ENCODE measurements at regions not wholly inside any gene's neighbourhood (a gene's known extent, or its start where the extent isn't known, plus 50 kb on each side); places are given as distances from the start of the nearest gene placed in this dataset.

DNA sequence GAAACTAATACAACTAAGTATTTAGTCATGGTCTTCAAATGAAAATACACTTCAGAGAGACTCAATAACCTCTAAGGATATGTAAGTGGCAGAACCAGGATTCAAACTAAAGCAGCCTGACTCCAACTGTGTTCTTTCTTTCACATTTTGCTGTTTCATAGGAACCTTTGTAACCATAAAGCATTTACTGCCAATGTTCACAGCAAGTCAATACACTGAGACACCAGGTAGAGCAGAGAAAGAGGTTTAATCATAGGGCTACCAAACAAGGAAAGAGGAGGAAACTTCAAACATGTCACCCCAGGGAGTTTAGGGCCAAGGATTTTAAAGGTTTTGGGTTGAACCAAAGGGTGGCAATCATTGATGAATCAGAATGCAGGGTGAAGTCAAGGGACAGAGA lies 263.1 kb upstream of the PTGER4 start:
- Histone ChIP-seq H3K27ac (ENCODE audit: low read depth, low read length) (no peak overlapping the region), H3K9me3 (ENCODE audit: control insufficient read depth in 1 of 2, low read length in 2 of 2) (no peaks in the 10 kb centered on the region), H3K4me1 (ENCODE audit: insufficient read depth, low read length) (peaks cover 6% of the 10 kb centered on the region), H3K36me3 (ENCODE audit: insufficient read depth, low read length) (no peaks in the 10 kb centered on the region), H3K4me3 (ENCODE audit: low read length in 2 of 2) (no peak overlapping the region), H3K27me3 (ENCODE audit: insufficient read depth, low read length) (no peaks in the 10 kb centered on the region)
- DNase-seq: no peak
- no peaks in the 10 kb centered on the region for H3K27me3 Mint-ChIP-seq
- H3K4me3 Mint-ChIP-seq: no peak overlapping the region
- ChIA-PET POLR2A (ENCODE audit: partially characterized antibody) (no interaction called here), CTCF (ENCODE audit: partially characterized antibody) (no interaction called here)
- intact Hi-C loops (cut with micrococcal nuclease): no loop called here
- peaks cover 2 to 15% (median 6%) of the 10 kb centered on the region in 8 donors for H3K9me3 Mint-ChIP-seq
- H3K36me3 Mint-ChIP-seq: no peaks in the 10 kb centered on the region
- peak overlapping the region in 3 of 7 donors; percentile 69 to 78 (median 74) for H3K27ac Mint-ChIP-seq
- peaks cover 3 to 9% (median 4%) of the 10 kb centered on the region in 4 donors for H3K4me1 Mint-ChIP-seq

DNA sequence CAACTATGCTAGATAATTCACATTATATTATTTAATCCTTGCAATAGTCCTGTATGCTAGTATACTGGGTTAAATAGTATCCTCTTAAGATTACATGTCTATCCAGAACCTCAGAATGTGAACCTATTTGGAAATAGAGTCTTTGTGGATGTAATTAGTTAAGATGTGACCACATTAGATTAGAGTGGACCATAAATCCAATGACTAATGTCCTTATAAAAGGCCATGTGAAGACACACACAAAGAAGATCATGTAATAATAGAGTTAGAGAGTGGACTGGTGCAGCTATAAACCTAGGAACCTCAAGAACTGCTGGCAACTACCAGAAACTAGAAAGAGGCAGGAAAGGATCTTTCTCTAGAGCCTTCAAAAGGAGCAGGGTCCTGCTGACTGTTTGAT lies 263.6 kb upstream of the PTGER4 start:
- H3K27ac ChIP-seq (ENCODE audit: low read depth, low read length): no peak overlapping the region
- DNase-seq: no peak
- H3K4me3 ChIP-seq (ENCODE audit: low read length in 2 of 2): no peak overlapping the region
- H3K36me3 ChIP-seq (ENCODE audit: insufficient read depth, low read length): no peaks in the 10 kb centered on the region
- ChIA-PET POLR2A (ENCODE audit: partially characterized antibody) (interaction anchor here (1.0 to 1.2 kb wide), 2 partner anchors 9 to 21 kb away, joined by 3 read pairs; no protein-coding TSS in a partner anchor), CTCF (ENCODE audit: partially characterized antibody) (interaction anchor here (1.3 kb wide), 1 partner anchor 21 kb away, joined by 3 read pairs; no protein-coding TSS in a partner anchor)
- Mint-ChIP-seq H3K9me3 (peaks cover 3 to 14% (median 5%) of the 10 kb centered on the region in 8 donors), H3K27me3 (no peaks in the 10 kb centered on the region), H3K4me1 (peaks cover 7 to 14% (median 9%) of the 10 kb centered on the region in 4 donors), H3K36me3 (no peaks in the 10 kb centered on the region), H3K27ac (peak overlapping the region in 3 of 7 donors; percentile 48 to 74 (median 66)), H3K4me3 (no peak overlapping the region)
- intact Hi-C loops (cut with micrococcal nuclease): no loop called here
- no peaks in the 10 kb centered on the region for H3K27me3 ChIP-seq (ENCODE audit: insufficient read depth, low read length)
- H3K9me3 ChIP-seq (ENCODE audit: control insufficient read depth in 1 of 2, low read length in 2 of 2): no peaks in the 10 kb centered on the region
- peaks cover 11% of the 10 kb centered on the region for H3K4me1 ChIP-seq (ENCODE audit: insufficient read depth, low read length)

DNA sequence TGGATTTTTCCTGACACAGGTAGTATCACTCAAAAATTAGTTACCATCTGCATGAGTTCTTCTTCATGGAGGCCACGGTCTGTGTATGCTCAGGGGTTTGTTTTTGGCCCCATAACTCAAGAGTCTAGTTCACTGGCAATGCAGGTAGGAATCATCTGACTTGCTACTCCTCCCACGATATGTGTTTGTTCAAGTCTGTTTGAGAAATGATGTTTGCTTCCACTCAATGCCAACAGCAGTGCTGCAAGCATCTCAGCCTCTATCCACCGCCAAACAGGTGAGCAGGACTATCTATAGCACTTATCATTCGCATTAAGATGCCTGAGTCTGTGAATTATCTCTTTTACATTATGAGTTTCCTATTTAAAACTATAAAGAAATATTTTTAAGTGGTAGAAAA lies 264.8 kb upstream of the PTGER4 start:
- no peaks in the 10 kb centered on the region for H3K27me3 Mint-ChIP-seq

DNA sequence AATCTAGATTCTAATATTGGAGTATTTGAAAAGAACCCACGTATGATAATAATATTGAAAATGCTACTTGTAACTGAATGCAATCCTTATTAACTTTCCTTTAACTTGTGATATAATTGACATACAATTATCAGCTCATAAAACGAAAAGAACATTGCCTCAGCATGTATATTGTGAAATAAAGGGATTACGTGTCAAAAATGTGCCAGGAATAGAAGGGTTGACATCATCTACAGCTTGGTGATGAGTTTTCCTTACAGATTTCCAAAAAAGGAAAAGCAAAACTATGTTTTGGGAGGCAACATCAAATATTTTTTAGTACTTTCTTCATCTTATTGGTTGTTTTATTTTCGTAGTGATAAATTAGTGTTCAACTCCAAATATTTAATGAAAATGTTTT lies 266.0 kb upstream of the PTGER4 start:
- Histone ChIP-seq H3K36me3 (ENCODE audit: insufficient read depth, low read length) (no peaks in the 10 kb centered on the region), H3K27me3 (ENCODE audit: insufficient read depth, low read length) (no peaks in the 10 kb centered on the region), H3K27ac (ENCODE audit: low read depth, low read length) (no peak overlapping the region), H3K4me1 (ENCODE audit: insufficient read depth, low read length) (peaks cover 32% of the 10 kb centered on the region), H3K4me3 (ENCODE audit: low read length in 2 of 2) (no peak overlapping the region), H3K9me3 (ENCODE audit: control insufficient read depth in 1 of 2, low read length in 2 of 2) (no peaks in the 10 kb centered on the region)
- Mint-ChIP-seq H3K4me3 (no peak overlapping the region), H3K27ac (peak overlapping the region in 1 of 7 donors; percentile 37), H3K27me3 (no peaks in the 10 kb centered on the region), H3K36me3 (no peaks in the 10 kb centered on the region), H3K4me1 (peaks cover 22 to 38% (median 28%) of the 10 kb centered on the region in 4 donors), H3K9me3 (peaks cover 0 to 12% (median 4%) of the 10 kb centered on the region in 8 donors)
- no peak for DNase-seq
- intact Hi-C loops (cut with micrococcal nuclease): no loop called here
- POLR2A ChIA-PET (ENCODE audit: partially characterized antibody): interaction anchor here (4.5 to 13.0 kb wide), 2 partner anchors 16 to 23 kb away, joined by 43 to 169 read pairs; no protein-coding TSS in a partner anchor
- CTCF ChIA-PET (ENCODE audit: partially characterized antibody): no interaction called here

More for the DNA sequence above, 264.8 kb upstream of the PTGER4 start:
- peaks cover 20% of the 10 kb centered on the region for H3K4me1 ChIP-seq (ENCODE audit: insufficient read depth, low read length)
- peaks cover 16 to 26% (median 19%) of the 10 kb centered on the region in 4 donors for H3K4me1 Mint-ChIP-seq
- no peaks in the 10 kb centered on the region for H3K36me3 ChIP-seq (ENCODE audit: insufficient read depth, low read length)
- POLR2A ChIA-PET (ENCODE audit: partially characterized antibody): interaction anchor here (1.2 kb wide), 1 partner anchor 22 kb away, joined by 3 read pairs; no protein-coding TSS in a partner anchor
- CTCF ChIA-PET (ENCODE audit: partially characterized antibody): interaction anchor here (1.3 kb wide), 1 partner anchor 22 kb away, joined by 3 read pairs; no protein-coding TSS in a partner anchor
- no peak overlapping the region for H3K27ac Mint-ChIP-seq
- no peaks in the 10 kb centered on the region for H3K36me3 Mint-ChIP-seq
- intact Hi-C loops (cut with micrococcal nuclease): no loop called here
- DNase-seq: no peak
- H3K27me3 ChIP-seq (ENCODE audit: insufficient read depth, low read length): no peaks in the 10 kb centered on the region
- H3K9me3 Mint-ChIP-seq: peaks cover 2 to 14% (median 4%) of the 10 kb centered on the region in 8 donors
- no peak overlapping the region for H3K27ac ChIP-seq (ENCODE audit: low read depth, low read length)
- H3K4me3 ChIP-seq (ENCODE audit: low read length in 2 of 2): no peak overlapping the region
- H3K9me3 ChIP-seq (ENCODE audit: control insufficient read depth in 1 of 2, low read length in 2 of 2): no peaks in the 10 kb centered on the region
- H3K4me3 Mint-ChIP-seq: no peak overlapping the region

DNA sequence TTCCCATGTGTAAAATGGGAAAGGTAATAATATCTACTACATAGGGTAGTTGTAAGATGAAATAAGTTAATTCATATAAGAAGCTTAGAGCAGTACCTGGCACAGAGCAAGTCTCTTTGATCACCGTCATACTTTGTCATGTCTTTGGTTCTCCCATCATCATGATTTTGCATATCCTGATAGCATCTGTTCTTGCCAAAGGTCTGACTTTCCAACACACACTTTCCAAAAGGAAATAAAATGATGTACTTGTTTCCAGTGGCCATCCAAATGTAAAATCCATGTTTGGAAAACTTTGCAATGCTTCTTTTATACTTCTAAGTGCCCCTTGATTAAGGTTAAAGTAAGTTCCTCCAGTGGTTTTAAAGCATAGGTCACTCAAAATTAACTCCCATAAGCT lies 266.9 kb upstream of the PTGER4 start:
- H3K36me3 ChIP-seq (ENCODE audit: insufficient read depth, low read length): no peaks in the 10 kb centered on the region
- Mint-ChIP-seq H3K9me3 (peaks cover 0 to 9% (median 2%) of the 10 kb centered on the region in 8 donors), H3K4me1 (peaks cover 22 to 47% (median 31%) of the 10 kb centered on the region in 4 donors), H3K27me3 (no peaks in the 10 kb centered on the region), H3K36me3 (no peaks in the 10 kb centered on the region), H3K27ac (peak overlapping the region in 6 of 7 donors; percentile 25 to 100 (median 77)), H3K4me3 (no peak overlapping the region)
- CTCF ChIA-PET (ENCODE audit: partially characterized antibody): interaction anchor here (1.8 to 11.5 kb wide), 3 partner anchors 11 to 26 kb away, joined by 7 to 111 read pairs (median 8); no protein-coding TSS in a partner anchor
- no peaks in the 10 kb centered on the region for H3K9me3 ChIP-seq (ENCODE audit: control insufficient read depth in 1 of 2, low read length in 2 of 2)
- DNase-seq: no peak
- no peak overlapping the region for H3K27ac ChIP-seq (ENCODE audit: low read depth, low read length)
- intact Hi-C loops (cut with micrococcal nuclease): no loop called here
- H3K4me1 ChIP-seq (ENCODE audit: insufficient read depth, low read length): peaks cover 41% of the 10 kb centered on the region
- POLR2A ChIA-PET (ENCODE audit: partially characterized antibody): interaction anchor here (1.1 to 13.0 kb wide), 6 partner anchors 17 to 270 kb away, joined by 6 to 194 read pairs (median 82); partner anchors contain the start of gene PTGER4
- no peaks in the 10 kb centered on the region for H3K27me3 ChIP-seq (ENCODE audit: insufficient read depth, low read length)
- H3K4me3 ChIP-seq (ENCODE audit: low read length in 2 of 2): no peak overlapping the region

DNA sequence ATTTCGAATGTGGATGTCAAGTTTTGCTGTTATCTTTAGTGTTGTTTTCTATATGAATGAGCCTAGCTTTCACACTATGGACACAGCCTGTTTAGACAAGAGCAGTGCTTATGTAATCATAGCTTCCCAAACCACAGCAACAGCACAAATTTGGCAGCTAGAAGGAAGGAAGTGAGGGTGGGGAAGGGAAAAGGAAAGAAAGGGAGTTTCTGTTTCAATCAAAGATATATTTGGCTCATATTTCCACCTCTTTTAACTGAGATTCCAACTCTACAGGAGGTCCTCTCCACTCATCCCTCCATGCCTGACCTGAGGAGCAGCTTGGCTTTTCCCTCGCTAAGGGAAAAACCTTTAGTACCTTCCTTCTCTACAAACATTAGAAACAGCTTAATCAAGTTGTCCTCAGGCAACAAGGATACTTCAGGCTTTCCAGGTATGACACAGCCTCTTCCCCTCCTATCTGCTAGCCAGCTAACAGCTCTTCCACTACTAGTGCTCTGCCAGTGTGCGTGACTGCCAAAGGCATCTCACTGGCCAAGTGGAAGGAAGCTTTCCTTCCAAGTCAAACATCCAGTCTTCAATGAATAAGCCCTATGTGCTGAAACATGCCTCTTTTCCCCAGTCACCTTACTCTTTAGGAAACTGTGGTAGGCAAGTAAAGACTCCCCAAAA lies 268.6 kb upstream of the PTGER4 start:
- Histone ChIP-seq H3K36me3 (ENCODE audit: insufficient read depth, low read length) (no peaks in the 10 kb centered on the region), H3K27ac (ENCODE audit: low read depth, low read length) (peak overlapping the region; percentile 95), H3K9me3 (ENCODE audit: control insufficient read depth in 1 of 2, low read length in 2 of 2) (no peaks in the 10 kb centered on the region), H3K4me3 (ENCODE audit: low read length in 2 of 2) (peak overlapping the region; percentile 0 to 16), H3K4me1 (ENCODE audit: insufficient read depth, low read length) (peaks cover 58% of the 10 kb centered on the region), H3K27me3 (ENCODE audit: insufficient read depth, low read length) (no peaks in the 10 kb centered on the region)
- Mint-ChIP-seq H3K9me3 (peaks cover 0 to 4% (median 0%) of the 10 kb centered on the region in 8 donors), H3K36me3 (peaks cover 0 to 2% of the 10 kb centered on the region in 2 donors), H3K4me3 (peak overlapping the region; percentile 65 to 89 (median 77)), H3K4me1 (peaks cover 31 to 64% (median 45%) of the 10 kb centered on the region in 4 donors), H3K27me3 (no peaks in the 10 kb centered on the region), H3K27ac (peak overlapping the region; percentile 86 to 100 (median 99))
- intact Hi-C loops (cut with micrococcal nuclease): loop anchor here (1.0 kb wide), 6 partner anchors 21 to 344 kb away; partner anchors contain the start of genes PTGER4 and TTC33
- ChIA-PET CTCF (ENCODE audit: partially characterized antibody) (interaction anchor here (0.7 to 11.5 kb wide), 14 partner anchors 10 to 1229 kb away, joined by 3 to 111 read pairs (median 5); no protein-coding TSS in a partner anchor), POLR2A (ENCODE audit: partially characterized antibody) (interaction anchor here (0.8 to 13.0 kb wide), 31 partner anchors 10 to 1493 kb away, joined by 3 to 194 read pairs (median 5); partner anchors contain the start of genes PTGER4, RIMOC1 and TTC33)
- no peak for DNase-seq
